CD4-positive, alpha-beta T cell (primary cell): ENCODE measurements at regions not wholly inside any gene's neighbourhood (a gene's known extent, or its start where the extent isn't known, plus 50 kb on each side); places are given as distances from the start of the nearest gene placed in this dataset.

Experiments used
- ATAC-seq: fragments of 200-7000 bp; cut with Tn5 transposase; one replicate; pipeline ENCODE4 v1.10.0; 2022; ENCODE audit warnings: mild to moderate bottlenecking; ENCODE audit not compliant: poor library complexity
- CTCF ChIA-PET: fragments of 350-600 bp; sonication (Branson Sonifier 250); formaldehyde crosslinking; loops from one replicate; lab custom pipeline; 2021; ENCODE audit warnings: antibody characterized with exemption, inconsistent platforms; lab: Charles Lee
- POLR2A ChIA-PET: fragments of 350-600 bp; sonication (Branson Sonifier 250); formaldehyde crosslinking; loops from one replicate; lab custom pipeline; 2021; ENCODE audit warnings: antibody characterized with exemption, inconsistent platforms; lab: Charles Lee
- DNase-seq, 14 experiments: peaks; one replicate each; pipeline ENCODE4 v3.0.0-alpha.2; 2013 to 2020; ENCODE audit warnings: mixed read lengths in 2 of 14
- H3K27ac ChIP-seq, 2 donors: one replicate each; pipeline versions ENCODE4 v1.5.1 to v1.7.0; 2013; ENCODE audit warnings: low read length in 2 of 2, low read depth in 1 of 2, mild to moderate bottlenecking in 1 of 2
- H3K27me3 ChIP-seq, 2 experiments: 1 replicate in 1 of 2; 2 replicates in 1 of 2; pipeline versions ENCODE4 v1.6.1 to v1.7.0; 2013; ENCODE audit warnings: low read length in 2 of 2, control low read depth in 1 of 2, mild to moderate bottlenecking in 1 of 2, moderate library complexity in 1 of 2; ENCODE audit not compliant: insufficient read depth in 2 of 2, control insufficient read depth in 1 of 2
- H3K36me3 ChIP-seq: one replicate; pipeline ENCODE4 v1.6.1; 2013; ENCODE audit warnings: low read length, control low read depth; ENCODE audit not compliant: insufficient read depth
- H3K4me1 ChIP-seq: one replicate; pipeline ENCODE4 v1.6.1; 2013; ENCODE audit warnings: low read length, control low read depth; ENCODE audit not compliant: insufficient read depth
- H3K4me3 ChIP-seq: one replicate; pipeline ENCODE4 v1.5.1; 2013; ENCODE audit warnings: mild to moderate bottlenecking, low read length, moderate library complexity
- H3K9me3 ChIP-seq, 2 experiments: 1 replicate in 1 of 2; 2 replicates in 1 of 2; pipeline versions ENCODE4 v1.6.1 to v1.7.0; 2013; ENCODE audit warnings: low read length in 2 of 2, mild to moderate bottlenecking in 2 of 2, control low read depth in 1 of 2, moderate library complexity in 1 of 2; ENCODE audit not compliant: control insufficient read depth in 1 of 2, insufficient read depth in 1 of 2
- H3K27ac Mint-ChIP-seq: one replicate; pipeline ENCODE4 v1.8.0; 2020; ENCODE audit warnings: mixed read lengths
- H3K27me3 Mint-ChIP-seq: one replicate; pipeline ENCODE4 v1.8.0; 2021; ENCODE audit warnings: mixed read lengths
- H3K36me3 Mint-ChIP-seq: one replicate; pipeline ENCODE4 v1.8.0; 2021; ENCODE audit warnings: low read depth, mixed read lengths
- H3K4me1 Mint-ChIP-seq: one replicate; pipeline ENCODE4 v1.8.0; 2021; ENCODE audit warnings: low read depth, mixed read lengths
- H3K4me3 Mint-ChIP-seq: one replicate; pipeline ENCODE4 v1.8.0; 2020; ENCODE audit warnings: mild to moderate bottlenecking, mixed read lengths
- H3K9me3 Mint-ChIP-seq: one replicate; pipeline ENCODE4 v1.8.0; 2020; ENCODE audit warnings: mixed read lengths
- CTCF ChIP-seq: fragments of 200-600 bp; IDR thresholded peaks from one replicate; pipeline ENCODE4 v1.8.0; 2022; ENCODE audit warnings: antibody characterized with exemption, mild to moderate bottlenecking
- intact Hi-C, 2 experiments: fragments of 100-400 bp; cut with DNase I in 1 of 2; cut with micrococcal nuclease in 1 of 2; formaldehyde crosslinking; loops; one replicate each; pipeline versions ENCODE4 v1.15.1 to v1.9.0; 2023 to 2025; cut with DNase I, micrococcal nuclease

GRCh38 chr14:53630336-53630735, 326.3 kb downstream of the BMP4 start:
- ATAC-seq (no peak), DNase-seq (no peak)
- no peaks in the 10 kb centered on the region for H3K27me3 Mint-ChIP-seq
- no peak overlapping the region for H3K27ac Mint-ChIP-seq
- H3K36me3 Mint-ChIP-seq = no peaks in the 10 kb centered on the region
- H3K27ac ChIP-seq = no peak overlapping the region
- H3K27me3 ChIP-seq = no peaks in the 10 kb centered on the region
- no peaks in the 10 kb centered on the region for H3K36me3 ChIP-seq
- intact Hi-C loops = no loop called here
- H3K9me3 Mint-ChIP-seq = peaks cover 4% of the 10 kb centered on the region
- no peaks in the 10 kb centered on the region for H3K4me1 Mint-ChIP-seq
- H3K9me3 ChIP-seq = peaks cover 0 to 6% of the 10 kb centered on the region in 2 experiments
- ChIA-PET CTCF (no interaction called here), POLR2A (no interaction called here)
- no peak overlapping the region for H3K4me3 Mint-ChIP-seq
- no peak overlapping the region for H3K4me3 ChIP-seq
- TF ChIP-seq CTCF = no peak
- H3K4me1 ChIP-seq = no peaks in the 10 kb centered on the region

- no peak overlapping the region for H3K4me3 ChIP-seq
- CTCF ChIA-PET = no interaction called here
- no peaks in the 10 kb centered on the region for H3K27me3 ChIP-seq
- peaks cover 0 to 6% of the 10 kb centered on the region in 2 experiments for H3K9me3 ChIP-seq
- no peak for DNase-seq
- Mint-ChIP-seq H3K27ac (no peak overlapping the region), H3K9me3 (peaks cover 4% of the 10 kb centered on the region), H3K4me1 (no peaks in the 10 kb centered on the region), H3K4me3 (no peak overlapping the region), H3K36me3 (no peaks in the 10 kb centered on the region), H3K27me3 (no peaks in the 10 kb centered on the region)
- no peaks in the 10 kb centered on the region for H3K36me3 ChIP-seq
- no peak overlapping the region for H3K27ac ChIP-seq
- no peak for ATAC-seq
- no peak for TF ChIP-seq CTCF
- no peaks in the 10 kb centered on the region for H3K4me1 ChIP-seq
- intact Hi-C loops = no loop called here
- POLR2A ChIA-PET = no interaction called here
Measured at GRCh38 chr14:53628732-53629430, 327.7 kb downstream of the BMP4 start.

GRCh38 chr14:53628261-53628660, 328.4 kb downstream of the BMP4 start:
- Histone ChIP-seq H3K27ac (no peak overlapping the region), H3K4me1 (no peaks in the 10 kb centered on the region), H3K4me3 (no peak overlapping the region), H3K36me3 (no peaks in the 10 kb centered on the region), H3K9me3 (peaks cover 0 to 5% of the 10 kb centered on the region in 2 experiments), H3K27me3 (no peaks in the 10 kb centered on the region)
- ChIA-PET POLR2A (no interaction called here), CTCF (no interaction called here)
- Mint-ChIP-seq H3K9me3 (peaks cover 2% of the 10 kb centered on the region), H3K4me1 (no peaks in the 10 kb centered on the region), H3K36me3 (no peaks in the 10 kb centered on the region), H3K4me3 (no peak overlapping the region), H3K27ac (no peak overlapping the region), H3K27me3 (no peaks in the 10 kb centered on the region)
- DNase-seq = no peak
- intact Hi-C loops = no loop called here
- TF ChIP-seq CTCF = no peak
- ATAC-seq = no peak
